NB4 (cell line): ENCODE measurements at regions not wholly inside any gene's neighbourhood (a gene's known extent, or its start where the extent isn't known, plus 50 kb on each side); places are given as distances from the start of the nearest gene placed in this dataset.

Experiments
- CTCF ChIP-seq: IDR thresholded peaks from one replicate; pipeline ENCODE4 v1.5.1; 2012; ENCODE audit warnings: low read depth, low read length
- MYC ChIP-seq: IDR thresholded peaks from 2 replicates; pipeline ENCODE4 v1.6.1; 2011; ENCODE audit warnings: low read depth, low read length
- POLR2A ChIP-seq: IDR thresholded peaks from 2 replicates; pipeline ENCODE4 v1.6.1; 2011; ENCODE audit warnings: mild to moderate bottlenecking; ENCODE audit not compliant: insufficient read length; ENCODE audit errors: extremely low read depth

- TF ChIP-seq CTCF = no peak
- TF ChIP-seq POLR2A = no peak
- no peak for TF ChIP-seq MYC
Measured at GRCh38 chr15:35679186-35679585, 133.2 kb upstream of the DPH6 start.
